GM19240 (cell line): ENCODE measurements at regions not wholly inside any gene's neighbourhood (a gene's known extent, or its start where the extent isn't known, plus 50 kb on each side); places are given as distances from the start of the nearest gene placed in this dataset.

ENCODE experiments used
- DNase-seq: peaks from one replicate; pipeline ENCODE4 v3.0.0; 2011; ENCODE audit warnings: low spot score; ENCODE audit not compliant: insufficient read length

- DNase-seq, result no peak
Measured at GRCh38 chr6:6522709-6523108, 65.8 kb upstream of the LY86 start.

- no peak for DNase-seq
Measured at GRCh38 chr6:6524951-6525350, 63.6 kb upstream of the LY86 start.

GRCh38 chr6:6525933-6526332, 62.6 kb upstream of the LY86 start:
- no peak for DNase-seq

- no peak for DNase-seq
Measured at GRCh38 chr6:6529275-6529674, 59.2 kb upstream of the LY86 start.

GRCh38 chr6:6533176-6533575, 55.3 kb upstream of the LY86 start:
- DNase-seq, result no peak

GRCh38 chr6:6534399-6534798, 54.1 kb upstream of the LY86 start:
- DNase-seq, result no peak

GRCh38 chr6:6537488-6538260, 50.8 kb upstream of the LY86 start:
- no peak for DNase-seq

GRCh38 chr6:6538261-6538660, 50.3 kb upstream of the LY86 start:
- DNase-seq, result no peak
